ENCODE measurements at regions not wholly inside any gene's neighbourhood (a gene's known extent, or its start where the extent isn't known, plus 50 kb on each side); places are given as distances from the start of the nearest gene placed in this dataset.

DNA sequence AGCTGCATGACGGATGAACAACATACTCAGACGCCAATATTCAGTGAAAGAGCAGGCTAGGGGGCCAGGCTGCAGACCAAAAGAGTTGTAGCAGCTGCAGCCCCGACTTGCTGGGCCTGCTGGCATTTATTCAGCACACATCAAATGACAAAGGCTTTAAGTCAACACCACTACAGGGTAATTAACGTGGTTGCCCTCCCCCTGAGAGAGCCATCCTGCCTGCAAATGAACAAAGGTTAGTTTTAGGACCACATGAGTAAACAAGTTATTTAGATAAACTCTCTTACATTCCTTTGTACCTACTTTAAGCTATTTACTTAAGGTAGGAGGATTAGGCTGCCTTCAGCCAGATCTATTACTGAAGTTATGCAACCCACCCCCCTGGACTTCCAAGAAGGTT is 1329.1 kb downstream of the PCDH18 start:
- DNase-seq = no peak

- DNase-seq = no peak
Measured at GRCh38 chr4:136198358-136198757, 1333.9 kb downstream of the PCDH18 start.

GRCh38 chr4:136194962-136195361 is 1337.3 kb downstream of the PCDH18 start:
- DNase-seq = no peak

DNA sequence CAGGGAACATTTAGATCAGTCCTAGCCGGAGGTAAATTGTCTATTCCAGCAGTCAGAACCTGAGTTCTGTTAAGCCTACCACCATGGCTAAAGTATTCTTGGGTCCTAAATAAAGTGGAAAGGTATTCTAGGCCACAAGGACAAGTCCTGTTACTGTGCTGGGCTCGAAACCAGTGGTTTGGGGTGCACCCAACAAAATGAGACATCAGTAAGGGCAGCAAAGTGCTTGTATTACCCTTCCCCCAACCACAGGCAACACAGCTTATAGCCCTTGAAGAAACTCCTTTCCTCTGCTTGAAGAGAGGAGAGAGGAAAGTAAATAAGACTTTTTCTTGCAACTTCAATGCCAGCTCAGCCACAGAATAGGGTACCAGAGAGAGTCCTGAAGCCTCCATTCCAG is 1345.6 kb downstream of the PCDH18 start:
- no peak for DNase-seq

DNA sequence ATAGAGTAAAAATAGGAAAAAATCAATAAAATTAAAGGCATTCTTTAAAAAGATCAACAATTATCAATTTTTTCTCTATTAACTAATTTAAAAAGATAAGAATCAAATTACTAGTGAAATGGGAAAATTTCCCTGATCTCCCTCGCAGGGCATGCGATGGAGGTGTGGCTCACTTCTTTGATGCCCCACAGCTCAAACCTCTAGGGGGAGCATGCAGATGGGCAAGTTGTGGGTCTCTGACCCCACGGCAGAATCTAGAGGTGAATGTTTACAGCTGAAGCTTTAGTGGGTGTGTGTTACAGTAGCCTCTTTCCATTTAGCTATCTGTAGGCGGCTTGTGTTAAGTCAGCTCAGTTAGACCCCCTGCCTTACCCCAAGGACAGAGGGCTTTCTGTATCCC is 1348.8 kb downstream of the PCDH18 start:
- DNase-seq = no peak

DNA sequence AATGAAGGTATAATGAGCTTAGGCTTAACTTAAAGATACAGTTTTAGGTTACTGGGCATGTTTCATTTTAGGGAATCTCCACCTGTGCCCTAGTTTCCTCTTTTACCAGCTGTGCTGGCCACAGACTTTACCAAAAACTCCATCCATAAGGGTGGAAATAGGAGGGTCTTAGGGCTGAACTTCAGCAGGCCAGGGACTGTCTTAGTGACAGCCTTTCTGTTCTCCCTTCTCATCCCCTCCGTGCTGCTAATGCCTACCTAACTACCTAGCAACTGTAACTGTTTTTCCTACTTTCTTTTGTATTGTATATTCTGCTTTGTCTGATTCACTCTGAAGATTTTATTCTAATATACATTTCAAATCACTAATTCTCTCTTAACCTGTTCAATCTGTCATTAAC is 1375.3 kb downstream of the PCDH18 start:
- DNase-seq = no peak

DNA sequence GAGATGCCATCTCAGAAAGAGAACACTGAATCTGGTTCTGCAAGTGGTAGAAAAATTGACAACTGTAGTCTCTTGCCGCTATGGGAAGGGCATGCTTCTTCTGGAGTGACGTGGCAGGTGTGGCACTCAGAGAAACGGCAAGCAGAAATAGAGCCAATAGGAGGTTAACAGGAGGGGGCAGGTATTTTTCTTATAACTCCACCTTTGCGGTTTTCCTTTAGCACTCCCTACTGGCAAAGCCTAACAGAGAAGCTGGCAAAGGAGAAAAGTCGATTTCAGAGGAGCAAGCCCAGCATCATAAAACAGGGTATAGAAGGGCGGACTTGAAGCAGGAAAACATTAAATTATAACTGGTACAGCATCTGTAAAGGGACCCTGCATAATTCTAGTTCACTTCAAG is 1382.2 kb downstream of the PCDH18 start:
- DNase-seq = no peak

GRCh38 chr4:136136601-136137000 is 1395.7 kb downstream of the PCDH18 start:
- no peak for DNase-seq

GRCh38 chr4:136124251-136124745 is 1408.0 kb downstream of the PCDH18 start:
- no peak for DNase-seq

- DNase-seq = no peak
Measured at GRCh38 chr4:136121426-136121825, 1410.9 kb downstream of the PCDH18 start.

GRCh38 chr4:136113921-136114320 is 1418.4 kb downstream of the PCDH18 start:
- DNase-seq = no peak

- DNase-seq = no peak
Measured at GRCh38 chr4:136112116-136112515, 1420.2 kb downstream of the PCDH18 start.

GRCh38 chr4:136106753-136107152 is 1425.5 kb downstream of the PCDH18 start:
- DNase-seq = no peak

- DNase-seq = no peak
Measured at GRCh38 chr4:136103616-136104015, 1428.7 kb downstream of the PCDH18 start.

DNA sequence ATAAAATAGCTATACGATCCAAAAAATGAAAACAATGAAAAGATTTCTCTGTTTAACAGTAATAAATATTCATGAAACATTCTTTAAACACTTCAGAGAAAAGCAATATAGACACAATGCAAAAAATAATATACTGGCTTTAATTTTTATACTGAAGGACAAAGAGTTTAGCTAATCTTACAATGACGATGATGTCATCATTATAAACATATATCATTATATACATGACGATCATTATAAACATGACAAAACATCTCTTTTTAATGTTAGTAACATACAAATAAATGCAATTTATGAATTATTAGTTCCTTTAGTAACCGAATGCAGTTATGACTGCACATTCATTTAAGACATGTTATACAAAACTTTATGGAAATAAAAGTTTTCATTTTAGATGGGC is 1434.6 kb downstream of the PCDH18 start:
- no peak for DNase-seq

DNA sequence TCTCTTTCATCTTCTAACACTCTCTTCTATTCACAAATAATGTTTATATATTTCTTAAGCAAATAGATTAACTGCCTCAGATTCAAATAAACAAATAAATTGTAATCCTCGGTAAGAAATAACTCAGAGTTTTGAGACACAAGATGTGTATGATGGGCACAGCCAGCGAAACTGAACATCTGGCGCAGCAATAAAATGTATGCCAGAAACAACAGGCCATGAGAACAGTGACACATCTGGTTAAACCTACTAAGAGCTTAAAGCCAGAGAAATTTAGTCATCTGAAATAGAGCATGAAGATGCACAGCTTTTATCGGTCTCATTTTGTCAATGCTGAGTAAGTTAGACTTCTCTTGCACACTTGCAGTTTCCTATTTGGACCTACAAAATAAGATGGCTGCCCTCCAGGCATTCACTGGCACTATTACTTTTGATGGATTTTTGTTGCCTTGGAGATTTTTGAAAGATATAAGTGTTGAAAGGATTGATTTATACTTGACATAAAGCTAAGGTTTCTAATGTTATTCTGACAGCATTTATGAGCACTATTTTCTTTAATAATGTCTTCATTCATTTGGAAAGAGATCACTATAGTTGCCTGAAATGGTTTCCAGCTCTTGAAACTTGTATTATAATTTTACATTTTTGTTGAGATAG is 1444.0 kb downstream of the PCDH18 start:
- DNase-seq = no peak

- no peak for DNase-seq
Measured at GRCh38 chr4:136078976-136079375, 1453.3 kb downstream of the PCDH18 start.

DNA sequence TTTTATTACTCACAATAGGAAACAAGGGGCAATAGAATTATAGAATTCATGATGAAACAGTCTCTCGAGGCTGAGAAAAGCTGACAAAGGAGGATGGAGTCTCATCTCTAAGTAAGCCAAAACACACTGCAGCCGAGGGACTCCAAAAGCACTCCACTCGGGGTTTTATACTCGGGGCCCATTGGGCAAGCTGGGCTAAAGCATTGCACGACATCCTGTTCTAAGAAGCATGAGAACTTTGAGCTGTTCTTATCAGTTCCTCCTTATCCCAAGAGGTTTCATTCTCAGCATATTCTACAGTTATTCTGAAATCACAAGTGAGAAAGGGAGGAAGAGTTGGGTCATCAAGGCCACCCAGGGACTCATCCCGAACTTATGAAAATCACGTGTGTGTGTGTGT is 1475.5 kb downstream of the PCDH18 start:
- DNase-seq = no peak

- DNase-seq = no peak
Measured at GRCh38 chr4:136055360-136055759, 1476.9 kb downstream of the PCDH18 start.

GRCh38 chr4:136036744-136037143 is 1495.5 kb downstream of the PCDH18 start:
- DNase-seq = no peak

DNA sequence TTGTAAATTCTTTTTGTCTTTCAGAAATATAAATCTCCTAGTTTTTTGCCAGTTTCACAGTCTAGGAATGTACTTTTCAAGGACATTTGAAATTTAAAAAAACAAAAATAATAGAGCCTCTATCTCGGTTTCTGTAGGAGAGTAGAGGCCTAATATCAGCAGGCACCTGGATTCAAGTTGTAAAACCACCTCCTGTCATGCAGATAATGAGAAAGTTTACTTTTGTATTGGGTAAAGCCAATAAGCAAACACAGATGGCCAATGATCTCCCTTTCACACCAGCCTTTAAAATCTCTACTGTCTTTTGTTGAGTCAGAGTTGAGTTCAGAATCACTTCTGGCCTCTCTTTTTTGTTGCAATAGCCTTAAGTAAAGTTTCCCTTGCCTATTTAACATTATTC is 1499.9 kb downstream of the PCDH18 start:
- DNase-seq = no peak

DNA sequence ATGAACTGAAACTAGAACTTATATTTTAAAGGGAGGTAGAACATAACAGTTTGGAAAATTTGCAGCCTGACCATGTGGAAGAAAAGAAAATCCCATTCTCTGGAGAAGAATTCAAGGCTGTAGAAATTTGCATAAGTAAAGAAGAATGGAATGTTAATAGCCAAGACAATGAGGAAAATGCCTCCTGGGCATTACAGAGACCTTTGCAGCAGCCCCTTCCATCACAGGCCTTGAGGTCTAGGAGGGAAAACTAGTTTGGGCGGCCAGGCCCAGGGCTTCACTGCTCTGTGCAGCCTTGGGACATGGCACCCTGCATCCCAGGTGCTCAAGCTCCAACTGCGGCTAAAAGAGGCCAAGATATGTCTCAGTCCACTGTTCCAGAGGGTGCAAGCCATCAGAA is 1506.8 kb downstream of the PCDH18 start:
- DNase-seq = no peak

DNA sequence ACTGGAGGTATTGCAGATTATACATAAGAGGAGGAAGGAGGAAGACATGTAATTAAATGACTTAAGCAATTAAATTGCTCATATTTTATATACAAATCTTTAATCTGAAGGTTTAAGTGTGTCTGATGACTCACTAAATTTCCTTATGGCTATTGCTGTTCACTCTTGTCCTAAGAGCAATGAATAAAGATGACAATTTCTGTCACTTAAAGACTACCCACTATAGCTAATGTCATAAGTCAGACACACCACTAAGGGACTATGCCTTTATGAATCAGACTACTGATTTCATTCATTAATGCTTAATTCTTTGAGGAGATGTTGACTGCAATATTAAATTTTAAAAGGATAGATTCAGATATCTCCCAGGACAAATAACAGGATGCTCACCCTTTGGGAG is 1514.7 kb downstream of the PCDH18 start:
- no peak for DNase-seq

DNA sequence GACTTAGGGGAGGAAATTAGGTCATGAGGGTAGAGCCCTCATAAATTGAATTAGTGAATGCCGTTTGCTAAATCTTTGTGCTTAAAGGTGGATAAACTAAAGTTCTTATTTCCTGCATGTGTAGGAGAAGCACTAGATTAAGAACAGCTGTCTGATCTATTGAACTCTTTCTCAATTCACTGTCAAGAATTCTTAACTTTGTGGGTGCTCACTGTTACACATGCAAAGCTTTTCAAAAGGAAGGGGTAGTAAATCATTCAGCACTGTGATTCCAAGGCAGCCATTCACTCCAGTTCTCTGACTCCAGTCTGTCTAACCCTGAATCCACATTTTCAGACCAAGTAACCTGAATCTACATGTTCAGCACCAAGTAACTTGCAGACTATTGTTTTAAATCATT is 1520.1 kb downstream of the PCDH18 start:
- DNase-seq = no peak

DNA sequence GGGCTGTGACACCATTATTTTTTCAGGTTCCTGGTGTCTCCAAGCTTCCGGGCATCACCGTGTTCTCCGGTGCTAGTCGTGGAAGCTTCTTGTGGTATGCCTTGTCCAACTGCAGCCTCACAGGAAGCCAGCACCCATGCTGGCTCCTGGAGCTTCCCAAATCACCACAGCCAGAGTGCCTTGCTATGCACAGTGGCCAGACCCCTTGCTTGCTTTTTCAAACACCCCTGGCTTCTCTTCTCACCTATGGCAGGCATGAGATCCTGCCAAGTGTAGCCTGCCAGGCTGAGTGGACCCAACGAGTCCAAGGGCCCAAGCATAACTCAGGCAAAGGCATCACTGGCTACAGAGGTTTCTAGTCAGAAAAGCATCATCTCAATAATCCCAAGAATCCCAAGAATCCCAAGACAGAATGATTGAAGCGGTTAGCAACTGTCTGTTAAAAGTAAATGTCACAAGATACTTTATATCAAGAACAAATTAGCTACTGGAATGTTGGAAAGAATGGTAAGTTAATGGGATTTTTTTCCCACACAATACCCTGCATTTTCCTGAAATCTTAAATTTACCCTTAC is 1522.9 kb downstream of the PCDH18 start:
- DNase-seq = no peak

Measured in CD4-positive, alpha-beta T cell treated with Interleukin-12 subunit alpha and Interleukin-12 subunit beta, for 1 hour (primary cell).